ENCODE measurements at regions not wholly inside any gene's neighbourhood (a gene's known extent, or its start where the extent isn't known, plus 50 kb on each side); places are given as distances from the start of the nearest gene placed in this dataset.

GRCh38 chr9:19925674-19926503 lies 137.1 kb upstream of the SLC24A2 start:
- Histone ChIP-seq H3K9ac (replicated peaks; ENCODE audit: extremely low read depth, insufficient read depth, low read length) (peak overlapping the region; percentile 34), H3K79me2 (ENCODE audit: control insufficient read depth, insufficient read depth, low read length) (no peaks in the 10 kb centered on the region), H3K36me3 (ENCODE audit: control insufficient read depth in 2 of 2, extremely low read depth in 1 of 2, insufficient read depth in 2 of 2, low read length in 2 of 2) (no peaks in the 10 kb centered on the region), H3K9me1 (replicated peaks; ENCODE audit: control insufficient read depth, extremely low read depth, insufficient read depth, low read length) (no peaks in the 10 kb centered on the region), H3K9me3 (replicated peaks; ENCODE audit: control insufficient read depth, insufficient read depth, low read length) (no peaks in the 10 kb centered on the region), H4K20me1 (replicated peaks; ENCODE audit: control insufficient read depth, extremely low read depth, insufficient read depth, low read length) (no peaks in the 10 kb centered on the region), H3K4me3 (replicated peaks in 1 of 3; ENCODE audit: insufficient read depth in 1 of 3, low read depth in 1 of 3, low read length in 3 of 3) (peak overlapping the region; percentile 17 to 52 (median 26)), H3K4me1 (ENCODE audit: control insufficient read depth, extremely low read depth, insufficient read depth, low read length) (peaks cover 5% of the 10 kb centered on the region), H3K27me3 (ENCODE audit: control insufficient read depth in 2 of 2, insufficient read depth in 2 of 2, low read length in 2 of 2) (peaks cover 5 to 13% of the 10 kb centered on the region in 2 experiments), H3K4me2 (ENCODE audit: insufficient read depth, low read length) (peak overlapping the region; percentile 82), H2AFZ (ENCODE audit: low read depth, low read length) (peak overlapping the region; percentile 86), H3K27ac (ENCODE audit: insufficient read depth, low read depth, low read length) (no peak overlapping the region)
- DNase-seq (ENCODE audit: low read depth, low spot score): peak; percentile 74
- TF ChIP-seq CTCF (IDR thresholded peaks at IDR 0.05; ENCODE audit: extremely low read depth in 1 of 2, insufficient read depth in 1 of 2, low read depth in 1 of 2, low read length in 2 of 2): peak; percentile 92 to 94
- TF ChIP-seq POLR2A (IDR thresholded peaks at IDR 0.05; ENCODE audit: low read depth, low read length): no peak
- TF ChIP-seq MYC (IDR thresholded peaks at IDR 0.05; ENCODE audit: low read depth, low read length): no peak
- no peak for TF ChIP-seq JUN (IDR thresholded peaks at IDR 0.05; ENCODE audit: borderline replicate concordance, insufficient read depth, insufficient read length, low read depth)
- no peak for TF ChIP-seq GATA2 (IDR thresholded peaks at IDR 0.05; ENCODE audit: insufficient read depth, insufficient read length, low read depth, low read length)
- TF ChIP-seq EZH2 (IDR thresholded peaks at IDR 0.05; ENCODE audit: borderline replicate concordance, low read depth, low read length, severe bottlenecking): no peak
- no peak for TF ChIP-seq POLR2AphosphoS5 (IDR thresholded peaks at IDR 0.05; ENCODE audit: insufficient read depth, low read depth, low read length)
- TF ChIP-seq MAX (IDR thresholded peaks at IDR 0.05; ENCODE audit: insufficient read depth, insufficient read length): no peak
- TF ChIP-seq FOS (IDR thresholded peaks at IDR 0.05; ENCODE audit: borderline replicate concordance, insufficient read depth, low read length): peak; percentile 24
- dilution Hi-C loops (cut with MboI; ENCODE audit: extremely low pct_ligation_motif_present, low sequenced_read_pairs) (no loop called here), intact Hi-C loops (cut with micrococcal nuclease) (loop anchor here (1.0 to 10.0 kb wide), 9 partner anchors 101 to 1185 kb away; no protein-coding TSS in a partner anchor)
- CTCF ChIA-PET: interaction anchor here (1.4 to 2.7 kb wide), 5 partner anchors 76 to 1185 kb away, joined by 3 to 24 read pairs (median 5); no protein-coding TSS in a partner anchor
- POLR2A ChIA-PET: no interaction called here
- peak; percentile 89 for FAIRE-seq
- no TSS peak for BruUV-seq (replicated peaks)

Measured in endothelial cell of umbilical vein (primary cell).